Calu3 (cell line): ENCODE measurements at regions not wholly inside any gene's neighbourhood (a gene's known extent, or its start where the extent isn't known, plus 50 kb on each side); places are given as distances from the start of the nearest gene placed in this dataset.

Experiments used
- BruUV-seq: library from RNA; stranded (reverse); fragments of 400-500 nt; replicated peaks from 2 replicates; lab custom pipeline; 2021; lab: Mats Ljungman, UMichigan
- CTCF ChIA-PET: fragments of 300-600 bp; sonication (Branson Sonifier 250); formaldehyde crosslinking; loops from one replicate; lab custom pipeline; 2022; ENCODE audit warnings: antibody characterized with exemption; lab: Charles Lee
- DNase-seq: peaks from one replicate; pipeline ENCODE4 v3.0.0; 2022
- H3K27ac Mint-ChIP-seq: one replicate; pipeline ENCODE4 v1.8.0; 2022; ENCODE audit warnings: mixed read lengths; ENCODE audit not compliant: unreplicated experiment
- H3K27me3 Mint-ChIP-seq: one replicate; pipeline ENCODE4 v1.8.0; 2022; ENCODE audit warnings: mixed read lengths; ENCODE audit not compliant: unreplicated experiment
- H3K36me3 Mint-ChIP-seq: one replicate; pipeline ENCODE4 v1.8.0; 2022; ENCODE audit warnings: mild to moderate bottlenecking, moderate library complexity, mixed read lengths; ENCODE audit not compliant: insufficient read depth, unreplicated experiment
- H3K4me1 Mint-ChIP-seq: one replicate; pipeline ENCODE4 v1.8.0; 2022; ENCODE audit warnings: mild to moderate bottlenecking, low read depth, mixed read lengths; ENCODE audit not compliant: unreplicated experiment
- H3K4me3 Mint-ChIP-seq: one replicate; pipeline ENCODE4 v1.8.0; 2022; ENCODE audit warnings: mild to moderate bottlenecking, low read depth, moderate library complexity, mixed read lengths; ENCODE audit not compliant: unreplicated experiment
- H3K9me3 Mint-ChIP-seq: one replicate; pipeline ENCODE4 v1.8.0; 2022; ENCODE audit warnings: low read depth, mixed read lengths; ENCODE audit not compliant: unreplicated experiment
- intact Hi-C: fragments of 100-400 bp; cut with micrococcal nuclease; formaldehyde crosslinking; loops from one replicate; pipeline ENCODE4 v1.10.0; 2022; ENCODE audit not compliant: unreplicated experiment
- TF ChIP-seq, protein P1 (sequence below): fragments of 200-600 bp; IDR thresholded peaks from one replicate; pipeline ENCODE4 v1.8.0; 2022; ENCODE audit warnings: antibody characterized with exemption; ENCODE audit not compliant: unreplicated experiment

DNA sequence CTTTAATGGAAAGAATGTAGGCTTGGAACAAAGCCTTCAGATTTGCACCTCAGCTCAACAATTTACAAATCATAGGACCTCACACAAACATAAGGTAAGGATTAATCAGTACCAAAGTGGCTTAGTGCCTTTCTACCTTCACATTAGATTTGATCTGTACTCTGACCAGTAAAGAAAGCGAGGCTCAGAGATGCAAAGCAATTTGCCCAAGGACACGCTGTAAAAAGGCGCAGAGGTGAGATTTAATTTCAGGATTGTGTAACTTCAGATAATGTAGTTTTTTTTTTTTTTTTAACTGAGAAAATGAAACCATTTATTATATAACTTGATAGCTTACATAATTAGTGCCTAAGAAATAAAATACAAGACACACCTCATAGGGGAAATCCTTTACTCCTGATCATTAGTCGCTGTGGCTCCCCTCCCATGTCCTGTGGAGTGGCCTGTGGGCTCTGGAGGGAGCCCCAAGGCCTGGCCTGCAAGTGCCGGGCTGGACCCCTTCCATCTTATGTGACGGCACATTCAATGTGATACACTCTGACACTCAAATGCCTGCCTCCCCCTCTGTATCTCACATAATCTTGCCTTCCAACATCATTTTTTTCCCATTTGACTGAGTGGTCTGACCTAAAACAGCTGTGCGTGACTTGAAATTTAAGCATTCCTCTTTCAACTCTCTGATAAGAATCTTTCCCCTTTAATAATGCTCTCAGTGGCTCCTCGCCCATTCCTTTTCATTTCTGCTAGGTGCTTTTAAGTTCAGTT is 426.5 kb upstream of the DAB1 start:
- no peaks in the 10 kb centered on the region for H3K36me3 Mint-ChIP-seq
- BruUV-seq: no TSS peak
- intact Hi-C loops: no loop called here
- TF ChIP-seq, protein P1, sequence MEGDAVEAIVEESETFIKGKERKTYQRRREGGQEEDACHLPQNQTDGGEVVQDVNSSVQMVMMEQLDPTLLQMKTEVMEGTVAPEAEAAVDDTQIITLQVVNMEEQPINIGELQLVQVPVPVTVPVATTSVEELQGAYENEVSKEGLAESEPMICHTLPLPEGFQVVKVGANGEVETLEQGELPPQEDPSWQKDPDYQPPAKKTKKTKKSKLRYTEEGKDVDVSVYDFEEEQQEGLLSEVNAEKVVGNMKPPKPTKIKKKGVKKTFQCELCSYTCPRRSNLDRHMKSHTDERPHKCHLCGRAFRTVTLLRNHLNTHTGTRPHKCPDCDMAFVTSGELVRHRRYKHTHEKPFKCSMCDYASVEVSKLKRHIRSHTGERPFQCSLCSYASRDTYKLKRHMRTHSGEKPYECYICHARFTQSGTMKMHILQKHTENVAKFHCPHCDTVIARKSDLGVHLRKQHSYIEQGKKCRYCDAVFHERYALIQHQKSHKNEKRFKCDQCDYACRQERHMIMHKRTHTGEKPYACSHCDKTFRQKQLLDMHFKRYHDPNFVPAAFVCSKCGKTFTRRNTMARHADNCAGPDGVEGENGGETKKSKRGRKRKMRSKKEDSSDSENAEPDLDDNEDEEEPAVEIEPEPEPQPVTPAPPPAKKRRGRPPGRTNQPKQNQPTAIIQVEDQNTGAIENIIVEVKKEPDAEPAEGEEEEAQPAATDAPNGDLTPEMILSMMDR: no peak
- no peak for DNase-seq
- CTCF ChIA-PET: no interaction called here
- H3K9me3 Mint-ChIP-seq: peaks cover 3% of the 10 kb centered on the region
- peaks cover 16% of the 10 kb centered on the region for H3K27me3 Mint-ChIP-seq
- no peak overlapping the region for H3K4me3 Mint-ChIP-seq
- H3K4me1 Mint-ChIP-seq: no peaks in the 10 kb centered on the region
- no peak overlapping the region for H3K27ac Mint-ChIP-seq

DNA sequence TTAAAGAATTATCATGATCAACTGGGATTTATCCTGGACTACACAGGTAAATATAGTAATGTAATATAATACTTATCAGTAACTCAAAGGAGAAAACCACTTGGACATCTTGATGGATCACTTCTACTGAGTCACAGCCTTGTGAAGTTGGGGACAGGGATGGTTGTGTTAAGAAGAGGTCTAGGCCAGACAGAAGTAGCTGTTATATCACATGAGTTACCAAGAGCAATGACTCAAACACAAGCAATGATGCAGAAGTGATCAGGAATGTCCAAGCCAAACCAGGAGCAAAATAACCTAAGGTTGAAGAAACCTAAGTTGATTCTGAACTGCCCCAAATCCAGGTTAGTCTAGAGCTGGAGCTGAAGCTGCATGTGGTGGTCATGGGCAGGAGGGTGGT is 424.5 kb upstream of the DAB1 start:
- Mint-ChIP-seq H3K36me3 (no peaks in the 10 kb centered on the region), H3K9me3 (peaks cover 3% of the 10 kb centered on the region), H3K27me3 (peaks cover 16% of the 10 kb centered on the region), H3K4me3 (no peak overlapping the region), H3K4me1 (no peaks in the 10 kb centered on the region), H3K27ac (no peak overlapping the region)
- intact Hi-C loops: no loop called here
- CTCF ChIA-PET: no interaction called here
- no TSS peak for BruUV-seq
- no peak for DNase-seq
- TF ChIP-seq, protein P1: no peak

DNA sequence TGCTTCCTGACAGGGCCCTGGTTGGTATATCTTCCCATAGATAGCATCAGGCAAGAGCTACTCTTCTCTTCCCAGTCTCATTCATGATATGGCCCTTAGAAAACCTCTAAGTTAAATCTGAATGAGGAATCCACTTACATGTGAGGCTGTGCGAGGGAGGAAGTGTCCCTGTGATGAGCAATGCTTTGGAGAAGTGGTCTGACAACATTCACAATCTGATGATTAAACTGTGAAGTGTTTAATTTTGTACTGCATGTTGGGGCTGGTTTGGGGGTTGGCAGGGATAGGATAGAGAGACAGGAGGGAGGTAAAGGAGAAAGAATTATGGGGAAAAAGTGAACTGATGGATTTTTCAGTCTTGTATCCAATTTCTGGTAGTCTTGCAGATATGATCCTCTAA is 421.2 kb upstream of the DAB1 start:
- no peaks in the 10 kb centered on the region for H3K4me1 Mint-ChIP-seq
- no peaks in the 10 kb centered on the region for H3K36me3 Mint-ChIP-seq
- H3K4me3 Mint-ChIP-seq: no peak overlapping the region
- no peak overlapping the region for H3K27ac Mint-ChIP-seq
- CTCF ChIA-PET: interaction anchor here (0.6 kb wide), 1 partner anchor 22 kb away, joined by 4 read pairs; no protein-coding TSS in a partner anchor
- no peaks in the 10 kb centered on the region for H3K27me3 Mint-ChIP-seq
- TF ChIP-seq, protein P1: no peak
- BruUV-seq: no TSS peak
- intact Hi-C loops: no loop called here
- no peaks in the 10 kb centered on the region for H3K9me3 Mint-ChIP-seq
- no peak for DNase-seq

- TF ChIP-seq, protein P1: no peak
- no peaks in the 10 kb centered on the region for H3K27me3 Mint-ChIP-seq
- intact Hi-C loops: no loop called here
- no TSS peak for BruUV-seq
- H3K4me1 Mint-ChIP-seq: no peaks in the 10 kb centered on the region
- no peaks in the 10 kb centered on the region for H3K9me3 Mint-ChIP-seq
- DNase-seq: no peak
- no peak overlapping the region for H3K27ac Mint-ChIP-seq
- CTCF ChIA-PET: no interaction called here
- H3K36me3 Mint-ChIP-seq: no peaks in the 10 kb centered on the region
- H3K4me3 Mint-ChIP-seq: no peak overlapping the region
Measured at GRCh38 chr1:57844382-57844980, 420.6 kb upstream of the DAB1 start.
